Kidney (tissue), 13 donors: ENCODE measurements at regions not wholly inside any gene's neighbourhood (a gene's known extent, or its start where the extent isn't known, plus 50 kb on each side); places are given as distances from the start of the nearest gene placed in this dataset.

ENCODE experiments used
- DNase-seq, 5 donors: peaks; one replicate each; pipeline ENCODE4 v3.0.0-alpha.2; 2013 to 2020
- FAIRE-seq: peaks from 2 replicates; lab custom pipeline; 2012; peaks lifted over from hg19 to GRCh38; lab: Jason Lieb, UNC
- H3K27ac ChIP-seq, 2 donors: one replicate each; pipeline ENCODE4 v1.7.0; 2013; ENCODE audit warnings: low read depth in 2 of 2, low read length in 2 of 2, inconsistent platforms in 1 of 2
- H3K27me3 ChIP-seq: one replicate; pipeline ENCODE4 v1.7.1; 2013; ENCODE audit warnings: low read length, inconsistent platforms; ENCODE audit not compliant: control insufficient read depth, insufficient read depth
- H3K36me3 ChIP-seq, 3 donors: one replicate each; pipeline versions ENCODE4 v1.7.0 to v1.7.1; 2013; ENCODE audit warnings: low read length in 3 of 3, control low read depth in 1 of 3, inconsistent platforms in 1 of 3; ENCODE audit not compliant: insufficient read depth in 3 of 3, control insufficient read depth in 2 of 3
- H3K4me1 ChIP-seq, 3 donors: one replicate each; pipeline versions ENCODE4 v1.7.0 to v1.7.1; 2013; ENCODE audit warnings: low read length in 3 of 3, inconsistent platforms in 1 of 3, low read depth in 1 of 3; ENCODE audit not compliant: control insufficient read depth in 2 of 3, insufficient read depth in 2 of 3
- H3K4me3 ChIP-seq, 3 donors: one replicate each; pipeline versions ENCODE4 v1.7.0 to v1.8.1; 2013; ENCODE audit warnings: low read length in 3 of 3, control low read depth in 1 of 3, inconsistent platforms in 1 of 3
- H3K9ac ChIP-seq, 3 donors: one replicate each; pipeline versions ENCODE4 v1.7.0 to v1.7.1; 2013; ENCODE audit warnings: low read length in 3 of 3, control low read depth in 1 of 3, inconsistent platforms in 1 of 3
- H3K9me3 ChIP-seq, 3 donors: one replicate each; pipeline versions ENCODE4 v1.7.0 to v1.7.1; 2013; ENCODE audit warnings: low read length in 3 of 3, control low read depth in 1 of 3, inconsistent platforms in 1 of 3; ENCODE audit not compliant: control insufficient read depth in 2 of 3, insufficient read depth in 1 of 3
- CTCF ChIP-seq: IDR thresholded peaks from 3 replicates; pipeline ENCODE4 v1.5.1; 2012; ENCODE audit warnings: mild to moderate bottlenecking, moderate library complexity, borderline replicate concordance; ENCODE audit not compliant: insufficient read depth; ENCODE audit errors: extremely low read depth
- intact Hi-C: fragments of 100-400 bp; cut with DNase I; formaldehyde crosslinking; loops from one replicate; pipeline ENCODE4 v1.11.1; 2022
- donor health status: control.
- donor health status: control.
- donor health status: control.
- donor health status: control.
- donor health status: control.
- donor health status: DM: yes; HTN: yes; CAD: no.
- donor health status: Normal renal cell carcinoma (clear cell type).

GRCh38 chr19:31154021-31154420 lies 195.2 kb downstream of the TSHZ3 start:
- no peaks in the 10 kb centered on the region for H3K4me1 ChIP-seq
- FAIRE-seq (no peak), DNase-seq (no peak)
- TF ChIP-seq CTCF = no peak
- no peaks in the 10 kb centered on the region for H3K9me3 ChIP-seq
- no peaks in the 10 kb centered on the region for H3K36me3 ChIP-seq
- no peak overlapping the region for H3K27ac ChIP-seq
- no peak overlapping the region for H3K4me3 ChIP-seq
- H3K27me3 ChIP-seq = no peaks in the 10 kb centered on the region
- H3K9ac ChIP-seq = no peak overlapping the region
- intact Hi-C loops = no loop called here

GRCh38 chr19:31152906-31153305 lies 196.3 kb downstream of the TSHZ3 start:
- no peak overlapping the region for H3K27ac ChIP-seq
- no peaks in the 10 kb centered on the region for H3K4me1 ChIP-seq
- H3K9ac ChIP-seq = no peak overlapping the region
- TF ChIP-seq CTCF = no peak
- H3K27me3 ChIP-seq = no peaks in the 10 kb centered on the region
- FAIRE-seq = no peak
- no peak for DNase-seq
- H3K36me3 ChIP-seq = no peaks in the 10 kb centered on the region
- intact Hi-C loops = no loop called here
- no peak overlapping the region for H3K4me3 ChIP-seq
- H3K9me3 ChIP-seq = no peaks in the 10 kb centered on the region

GRCh38 chr19:31149441-31149941 lies 199.7 kb downstream of the TSHZ3 start:
- Histone ChIP-seq H3K9me3 (no peaks in the 10 kb centered on the region), H3K36me3 (no peaks in the 10 kb centered on the region), H3K4me1 (no peaks in the 10 kb centered on the region), H3K27me3 (no peaks in the 10 kb centered on the region), H3K9ac (no peak overlapping the region), H3K4me3 (no peak overlapping the region), H3K27ac (no peak overlapping the region)
- no peak for TF ChIP-seq CTCF
- FAIRE-seq = no peak
- no peak for DNase-seq
- intact Hi-C loops = no loop called here

- TF ChIP-seq CTCF = no peak
- intact Hi-C loops = no loop called here
- no peaks in the 10 kb centered on the region for H3K9me3 ChIP-seq
- no peak overlapping the region for H3K4me3 ChIP-seq
- DNase-seq (no peak), FAIRE-seq (no peak)
- no peak overlapping the region for H3K9ac ChIP-seq
- no peaks in the 10 kb centered on the region for H3K27me3 ChIP-seq
- H3K36me3 ChIP-seq = no peaks in the 10 kb centered on the region
- no peaks in the 10 kb centered on the region for H3K4me1 ChIP-seq
- no peak overlapping the region for H3K27ac ChIP-seq
Observed at GRCh38 chr19:31148671-31149070, 200.6 kb downstream of the TSHZ3 start.
